ENCODE measurements at regions not wholly inside any gene's neighbourhood (a gene's known extent, or its start where the extent isn't known, plus 50 kb on each side); places are given as distances from the start of the nearest gene placed in this dataset.

DNA sequence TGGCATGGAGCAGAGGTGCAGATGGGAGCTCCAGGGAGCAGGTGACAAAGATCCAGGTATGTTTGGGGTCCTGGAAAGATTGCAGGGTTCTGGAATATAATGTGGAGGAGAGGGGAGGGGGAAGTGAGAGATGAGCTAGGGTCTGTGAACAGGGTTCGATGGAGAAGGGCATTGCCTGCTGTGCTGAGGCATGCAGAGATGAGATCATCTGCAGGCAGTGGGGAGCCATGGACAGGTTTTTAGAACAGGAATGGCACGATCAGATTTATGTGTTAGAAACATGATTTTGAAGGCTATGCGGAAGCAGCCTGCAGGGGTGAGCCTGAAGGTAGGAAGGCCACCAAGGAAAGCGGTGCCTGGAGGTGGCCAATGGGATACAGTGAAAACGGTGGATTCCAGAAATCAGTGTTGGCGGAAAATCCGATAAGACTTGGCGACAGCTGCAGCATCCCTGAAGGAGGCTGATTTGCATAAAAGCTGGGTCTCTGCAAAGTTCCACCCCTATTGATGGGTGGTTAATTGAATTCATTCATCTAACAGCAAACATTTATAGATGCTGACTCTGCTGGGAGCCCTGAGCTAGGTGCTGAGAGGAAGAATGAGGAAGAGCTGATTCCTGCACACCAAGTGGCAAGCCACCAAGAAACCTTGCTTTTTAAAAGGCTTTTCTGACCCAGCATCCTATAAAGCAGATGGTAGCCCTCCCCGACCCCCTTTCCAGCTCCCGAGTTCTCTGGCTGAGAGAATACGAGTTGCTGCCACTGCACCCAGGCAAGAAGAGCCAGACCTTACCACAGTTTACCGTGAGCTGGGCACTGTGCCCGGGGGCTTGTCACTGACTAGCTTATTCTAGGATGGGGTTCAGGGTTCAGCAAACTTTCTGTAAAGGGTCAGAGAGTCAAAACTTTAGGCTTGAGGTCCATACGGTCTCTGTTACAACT, 139.2 kb upstream of the SMIM23 start:
- Histone ChIP-seq H4K20me1 (ENCODE audit: insufficient read depth, low read length) (no peaks in the 10 kb centered on the region), H3K36me3 (ENCODE audit: insufficient read depth, low read length) (no peaks in the 10 kb centered on the region), H3K4me1 (ENCODE audit: insufficient read depth, low read length, severe bottlenecking) (no peaks in the 10 kb centered on the region), H3K9me2 (ENCODE audit: low read depth, low read length) (no peaks in the 10 kb centered on the region), H3F3A (ENCODE audit: insufficient read depth, low read length) (no peaks in the 10 kb centered on the region), H3K4me2 (ENCODE audit: low read length) (no peak overlapping the region), H3K79me2 (ENCODE audit: insufficient read depth, low read length) (no peaks in the 10 kb centered on the region), H3K9me3 (ENCODE audit: low read length) (no peaks in the 10 kb centered on the region), H3K9ac (ENCODE audit: low read length) (no peak overlapping the region), H3K27ac (ENCODE audit: low read depth, low read length, poor library complexity, severe bottlenecking) (no peak overlapping the region), H2AFZ (ENCODE audit: low read length) (no peak overlapping the region), H3K4me3 (ENCODE audit: low read depth, low read length, poor library complexity, severe bottlenecking) (no peak overlapping the region), H3K27me3 (ENCODE audit: insufficient read depth, low read length) (0 out of 2 replicates have a peak, but pooled peaks cover 4% of the 10 kb centered on the region)
- TF ChIP-seq EZH2 (IDR thresholded peaks at IDR 0.05; ENCODE audit: borderline replicate concordance, low read length) (no peak), CTCF (IDR thresholded peaks at IDR 0.05; ENCODE audit: low read length) (no peak)

- H2AFZ ChIP-seq (ENCODE audit: low read length), result no peak overlapping the region
- no peak overlapping the region for H3K4me3 ChIP-seq (ENCODE audit: low read depth, low read length, poor library complexity, severe bottlenecking)
- no peaks in the 10 kb centered on the region for H3K36me3 ChIP-seq (ENCODE audit: insufficient read depth, low read length)
- H3K9me2 ChIP-seq (ENCODE audit: low read depth, low read length), result no peaks in the 10 kb centered on the region
- no peaks in the 10 kb centered on the region for H3K9me3 ChIP-seq (ENCODE audit: low read length)
- 0 out of 2 replicates have a peak, but pooled peaks cover 4% of the 10 kb centered on the region for H3K27me3 ChIP-seq (ENCODE audit: insufficient read depth, low read length)
- H4K20me1 ChIP-seq (ENCODE audit: insufficient read depth, low read length), result no peaks in the 10 kb centered on the region
- H3K27ac ChIP-seq (ENCODE audit: low read depth, low read length, poor library complexity, severe bottlenecking), result no peak overlapping the region
- no peaks in the 10 kb centered on the region for H3K4me1 ChIP-seq (ENCODE audit: insufficient read depth, low read length, severe bottlenecking)
- TF ChIP-seq EZH2 (IDR thresholded peaks at IDR 0.05; ENCODE audit: borderline replicate concordance, low read length) (no peak), CTCF (IDR thresholded peaks at IDR 0.05; ENCODE audit: low read length) (no peak)
- H3K4me2 ChIP-seq (ENCODE audit: low read length), result no peak overlapping the region
- H3F3A ChIP-seq (ENCODE audit: insufficient read depth, low read length), result no peaks in the 10 kb centered on the region
- H3K9ac ChIP-seq (ENCODE audit: low read length), result no peak overlapping the region
- no peaks in the 10 kb centered on the region for H3K79me2 ChIP-seq (ENCODE audit: insufficient read depth, low read length)
These were observed 138.3 kb upstream of the SMIM23 start for GRCh38 chr5:171647043-171647903.

- Histone ChIP-seq H3F3A (ENCODE audit: insufficient read depth, low read length) (no peaks in the 10 kb centered on the region), H3K27ac (ENCODE audit: low read depth, low read length, poor library complexity, severe bottlenecking) (no peak overlapping the region), H3K9ac (ENCODE audit: low read length) (no peak overlapping the region), H3K9me3 (ENCODE audit: low read length) (no peaks in the 10 kb centered on the region), H3K79me2 (ENCODE audit: insufficient read depth, low read length) (no peaks in the 10 kb centered on the region), H3K4me3 (ENCODE audit: low read depth, low read length, poor library complexity, severe bottlenecking) (no peak overlapping the region), H3K27me3 (ENCODE audit: insufficient read depth, low read length) (0 out of 2 replicates have a peak, but pooled peaks cover 4% of the 10 kb centered on the region), H3K4me2 (ENCODE audit: low read length) (no peak overlapping the region), H2AFZ (ENCODE audit: low read length) (no peak overlapping the region), H3K4me1 (ENCODE audit: insufficient read depth, low read length, severe bottlenecking) (no peaks in the 10 kb centered on the region), H3K9me2 (ENCODE audit: low read depth, low read length) (no peaks in the 10 kb centered on the region), H3K36me3 (ENCODE audit: insufficient read depth, low read length) (no peaks in the 10 kb centered on the region), H4K20me1 (ENCODE audit: insufficient read depth, low read length) (no peaks in the 10 kb centered on the region)
- TF ChIP-seq EZH2 (IDR thresholded peaks at IDR 0.05; ENCODE audit: borderline replicate concordance, low read length), result no peak
- TF ChIP-seq CTCF (IDR thresholded peaks at IDR 0.05; ENCODE audit: low read length), result no peak
These were observed 137.7 kb upstream of the SMIM23 start for GRCh38 chr5:171647904-171648260.
